ENCODE measurements at regions not wholly inside any gene's neighbourhood (a gene's known extent, or its start where the extent isn't known, plus 50 kb on each side); places are given as distances from the start of the nearest gene placed in this dataset.

DNA sequence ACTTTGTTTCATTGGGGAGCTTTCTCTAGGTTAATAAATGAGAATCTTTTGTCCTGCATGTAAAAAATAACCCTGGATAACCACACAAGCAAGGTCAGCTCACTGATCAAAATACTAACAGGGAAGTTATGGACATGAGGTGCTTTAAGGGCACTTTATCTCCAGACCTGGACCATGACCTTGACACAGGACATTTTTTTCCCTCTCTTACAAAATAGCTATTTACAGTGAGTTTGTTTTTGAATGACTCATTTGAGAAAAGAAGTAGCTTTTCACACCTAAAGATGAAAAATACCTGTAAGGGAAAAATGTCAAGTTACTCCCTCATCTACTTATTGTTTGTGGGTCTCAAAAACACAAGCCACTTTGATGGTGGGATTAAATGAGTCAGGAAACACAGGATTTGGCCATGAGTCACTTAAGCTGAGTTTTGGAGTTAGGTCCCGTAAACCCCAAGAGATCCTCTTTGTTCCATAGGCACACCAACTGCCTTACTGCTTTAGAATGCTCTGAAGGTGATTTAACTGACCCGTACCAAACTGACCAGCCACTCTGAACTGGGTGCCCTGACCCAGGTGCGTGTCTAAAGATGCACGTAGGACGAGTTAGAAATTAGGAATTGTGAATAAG is 479.3 kb upstream of the NXPH2 start:
- BruUV-seq (replicated peaks) = no TSS peak
- Histone ChIP-seq H3K27me3 (ENCODE audit: control insufficient read depth, insufficient read depth, low read length) (no peaks in the 10 kb centered on the region), H3K9me3 (ENCODE audit: control insufficient read depth, insufficient read depth, low read depth, low read length) (no peaks in the 10 kb centered on the region), H3K4me1 (ENCODE audit: control insufficient read depth, insufficient read depth, low read length) (no peaks in the 10 kb centered on the region), H3K36me3 (ENCODE audit: control insufficient read depth, insufficient read depth, low read length) (no peaks in the 10 kb centered on the region), H3K27ac (ENCODE audit: low read length) (no peak overlapping the region), H3K4me3 (ENCODE audit: low read depth in 2 of 2, low read length in 2 of 2) (no peak overlapping the region)
- ChIA-PET CTCF (no interaction called here), POLR2A (no interaction called here)
- intact Hi-C loops (cut with micrococcal nuclease; ENCODE audit: unreplicated experiment) = no loop called here
- TF ChIP-seq, protein P1, sequence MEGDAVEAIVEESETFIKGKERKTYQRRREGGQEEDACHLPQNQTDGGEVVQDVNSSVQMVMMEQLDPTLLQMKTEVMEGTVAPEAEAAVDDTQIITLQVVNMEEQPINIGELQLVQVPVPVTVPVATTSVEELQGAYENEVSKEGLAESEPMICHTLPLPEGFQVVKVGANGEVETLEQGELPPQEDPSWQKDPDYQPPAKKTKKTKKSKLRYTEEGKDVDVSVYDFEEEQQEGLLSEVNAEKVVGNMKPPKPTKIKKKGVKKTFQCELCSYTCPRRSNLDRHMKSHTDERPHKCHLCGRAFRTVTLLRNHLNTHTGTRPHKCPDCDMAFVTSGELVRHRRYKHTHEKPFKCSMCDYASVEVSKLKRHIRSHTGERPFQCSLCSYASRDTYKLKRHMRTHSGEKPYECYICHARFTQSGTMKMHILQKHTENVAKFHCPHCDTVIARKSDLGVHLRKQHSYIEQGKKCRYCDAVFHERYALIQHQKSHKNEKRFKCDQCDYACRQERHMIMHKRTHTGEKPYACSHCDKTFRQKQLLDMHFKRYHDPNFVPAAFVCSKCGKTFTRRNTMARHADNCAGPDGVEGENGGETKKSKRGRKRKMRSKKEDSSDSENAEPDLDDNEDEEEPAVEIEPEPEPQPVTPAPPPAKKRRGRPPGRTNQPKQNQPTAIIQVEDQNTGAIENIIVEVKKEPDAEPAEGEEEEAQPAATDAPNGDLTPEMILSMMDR (IDR thresholded peaks at IDR 0.05) = no peak
- TF ChIP-seq POLR2AphosphoS5 (IDR thresholded peaks at IDR 0.05; ENCODE audit: low read depth, low read length) (no peak), TCF7L2 (IDR thresholded peaks at IDR 0.05; ENCODE audit: low read depth, low read length) (no peak), SIN3A (IDR thresholded peaks at IDR 0.05; ENCODE audit: borderline replicate concordance, insufficient read depth, low read depth, low read length) (no peak)
- TF ChIP-seq, protein P2, sequence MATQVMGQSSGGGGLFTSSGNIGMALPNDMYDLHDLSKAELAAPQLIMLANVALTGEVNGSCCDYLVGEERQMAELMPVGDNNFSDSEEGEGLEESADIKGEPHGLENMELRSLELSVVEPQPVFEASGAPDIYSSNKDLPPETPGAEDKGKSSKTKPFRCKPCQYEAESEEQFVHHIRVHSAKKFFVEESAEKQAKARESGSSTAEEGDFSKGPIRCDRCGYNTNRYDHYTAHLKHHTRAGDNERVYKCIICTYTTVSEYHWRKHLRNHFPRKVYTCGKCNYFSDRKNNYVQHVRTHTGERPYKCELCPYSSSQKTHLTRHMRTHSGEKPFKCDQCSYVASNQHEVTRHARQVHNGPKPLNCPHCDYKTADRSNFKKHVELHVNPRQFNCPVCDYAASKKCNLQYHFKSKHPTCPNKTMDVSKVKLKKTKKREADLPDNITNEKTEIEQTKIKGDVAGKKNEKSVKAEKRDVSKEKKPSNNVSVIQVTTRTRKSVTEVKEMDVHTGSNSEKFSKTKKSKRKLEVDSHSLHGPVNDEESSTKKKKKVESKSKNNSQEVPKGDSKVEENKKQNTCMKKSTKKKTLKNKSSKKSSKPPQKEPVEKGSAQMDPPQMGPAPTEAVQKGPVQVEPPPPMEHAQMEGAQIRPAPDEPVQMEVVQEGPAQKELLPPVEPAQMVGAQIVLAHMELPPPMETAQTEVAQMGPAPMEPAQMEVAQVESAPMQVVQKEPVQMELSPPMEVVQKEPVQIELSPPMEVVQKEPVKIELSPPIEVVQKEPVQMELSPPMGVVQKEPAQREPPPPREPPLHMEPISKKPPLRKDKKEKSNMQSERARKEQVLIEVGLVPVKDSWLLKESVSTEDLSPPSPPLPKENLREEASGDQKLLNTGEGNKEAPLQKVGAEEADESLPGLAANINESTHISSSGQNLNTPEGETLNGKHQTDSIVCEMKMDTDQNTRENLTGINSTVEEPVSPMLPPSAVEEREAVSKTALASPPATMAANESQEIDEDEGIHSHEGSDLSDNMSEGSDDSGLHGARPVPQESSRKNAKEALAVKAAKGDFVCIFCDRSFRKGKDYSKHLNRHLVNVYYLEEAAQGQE (IDR thresholded peaks at IDR 0.05; ENCODE audit: insufficient read depth in 1 of 2, low read depth in 2 of 2, low read length in 1 of 2) = no peak
- in situ Hi-C loops (cut with HindIII; ENCODE audit: low pct_unique_long_range_greater_than_20kb, low sequenced_read_pairs) = no loop called here
- DNase-seq (ENCODE audit: low read depth, low spot score) = no peak
- ATAC-seq = no peak

DNA sequence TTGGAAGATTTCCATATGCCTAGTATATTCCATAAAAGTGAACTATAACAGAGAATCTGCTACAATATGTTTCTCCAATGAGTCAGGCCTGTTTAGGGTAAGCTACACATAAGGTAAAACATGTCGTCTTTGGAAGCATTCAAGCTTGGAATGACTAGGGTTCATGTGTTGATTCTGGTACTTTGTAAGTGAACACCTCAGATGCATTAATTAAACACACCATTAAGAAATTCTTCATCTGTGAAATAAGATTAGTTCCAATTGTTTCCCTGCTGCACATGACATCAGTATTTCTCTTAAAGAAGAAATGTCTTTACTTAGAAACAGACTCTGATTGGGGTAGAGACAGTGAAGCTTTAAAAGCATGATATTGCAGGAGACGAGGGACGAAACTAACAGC is 461.1 kb upstream of the NXPH2 start:
- no peak overlapping the region for H3K4me3 ChIP-seq (ENCODE audit: low read depth in 2 of 2, low read length in 2 of 2)
- in situ Hi-C loops (cut with HindIII; ENCODE audit: low pct_unique_long_range_greater_than_20kb, low sequenced_read_pairs) (no loop called here), intact Hi-C loops (cut with micrococcal nuclease; ENCODE audit: unreplicated experiment) (no loop called here)
- POLR2A ChIA-PET = no interaction called here
- no peak for TF ChIP-seq TCF7L2 (IDR thresholded peaks at IDR 0.05; ENCODE audit: low read depth, low read length)
- no peaks in the 10 kb centered on the region for H3K4me1 ChIP-seq (ENCODE audit: control insufficient read depth, insufficient read depth, low read length)
- no peaks in the 10 kb centered on the region for H3K9me3 ChIP-seq (ENCODE audit: control insufficient read depth, insufficient read depth, low read depth, low read length)
- no TSS peak for BruUV-seq (replicated peaks)
- DNase-seq (ENCODE audit: low read depth, low spot score) (no peak), ATAC-seq (no peak)
- CTCF ChIA-PET = no interaction called here
- no peaks in the 10 kb centered on the region for H3K27me3 ChIP-seq (ENCODE audit: control insufficient read depth, insufficient read depth, low read length)
- H3K36me3 ChIP-seq (ENCODE audit: control insufficient read depth, insufficient read depth, low read length) = no peaks in the 10 kb centered on the region
- no peak overlapping the region for H3K27ac ChIP-seq (ENCODE audit: low read length)

DNA sequence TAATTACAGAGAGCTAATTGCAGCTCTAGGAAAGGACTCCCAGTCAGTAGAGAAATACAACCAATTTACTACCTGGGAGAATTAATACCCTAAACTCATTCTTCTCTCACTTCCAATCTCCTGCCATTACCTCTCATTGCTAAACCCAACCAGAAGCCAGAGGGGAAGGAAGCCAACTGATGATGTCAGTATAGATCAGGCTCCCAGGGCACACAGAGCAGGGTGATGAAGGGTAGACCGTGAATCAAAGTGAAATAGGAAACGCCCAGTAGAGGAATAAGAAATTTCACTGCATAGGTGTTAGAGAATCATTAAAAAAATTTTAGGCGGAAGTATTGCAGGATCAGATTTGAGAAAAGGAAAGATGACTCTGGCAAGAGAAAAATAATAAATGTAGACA is 456.8 kb upstream of the NXPH2 start:
- TF ChIP-seq, protein P2 (IDR thresholded peaks at IDR 0.05; ENCODE audit: insufficient read depth in 1 of 2, low read depth in 2 of 2, low read length in 1 of 2) = no peak
- TF ChIP-seq, protein P1 (IDR thresholded peaks at IDR 0.05) = no peak
- TF ChIP-seq SIN3A (IDR thresholded peaks at IDR 0.05; ENCODE audit: borderline replicate concordance, insufficient read depth, low read depth, low read length) (no peak), POLR2AphosphoS5 (IDR thresholded peaks at IDR 0.05; ENCODE audit: low read depth, low read length) (no peak), TCF7L2 (IDR thresholded peaks at IDR 0.05; ENCODE audit: low read depth, low read length) (no peak)
- no peak overlapping the region for H3K27ac ChIP-seq (ENCODE audit: low read length)
- DNase-seq (ENCODE audit: low read depth, low spot score) = no peak
- no peaks in the 10 kb centered on the region for H3K36me3 ChIP-seq (ENCODE audit: control insufficient read depth, insufficient read depth, low read length)
- in situ Hi-C loops (cut with HindIII; ENCODE audit: low pct_unique_long_range_greater_than_20kb, low sequenced_read_pairs) = no loop called here
- intact Hi-C loops (cut with micrococcal nuclease; ENCODE audit: unreplicated experiment) = no loop called here
- no peak for ATAC-seq
- BruUV-seq (replicated peaks) = no TSS peak
- POLR2A ChIA-PET = no interaction called here
- H3K4me3 ChIP-seq (ENCODE audit: low read depth in 2 of 2, low read length in 2 of 2) = no peak overlapping the region
- no peaks in the 10 kb centered on the region for H3K27me3 ChIP-seq (ENCODE audit: control insufficient read depth, insufficient read depth, low read length)
- H3K4me1 ChIP-seq (ENCODE audit: control insufficient read depth, insufficient read depth, low read length) = no peaks in the 10 kb centered on the region
- CTCF ChIA-PET = no interaction called here
- H3K9me3 ChIP-seq (ENCODE audit: control insufficient read depth, insufficient read depth, low read depth, low read length) = no peaks in the 10 kb centered on the region
